CD4-positive, alpha-beta T cell treated with Interleukin-6 at 100 ng/mL for 8 hours (primary cell): ENCODE measurements at regions not wholly inside any gene's neighbourhood (a gene's known extent, or its start where the extent isn't known, plus 50 kb on each side); places are given as distances from the start of the nearest gene placed in this dataset.
"Not testable (repeated sequence)": the region's sequence is repeated elsewhere in the genome, so short reads cannot be mapped to it uniquely, and the experiment has no call there.

Experiments used
- DNase-seq: peaks from one replicate; pipeline ENCODE4 v3.0.0-alpha.2; 2020; ENCODE audit warnings: mixed read lengths, low spot score

DNA sequence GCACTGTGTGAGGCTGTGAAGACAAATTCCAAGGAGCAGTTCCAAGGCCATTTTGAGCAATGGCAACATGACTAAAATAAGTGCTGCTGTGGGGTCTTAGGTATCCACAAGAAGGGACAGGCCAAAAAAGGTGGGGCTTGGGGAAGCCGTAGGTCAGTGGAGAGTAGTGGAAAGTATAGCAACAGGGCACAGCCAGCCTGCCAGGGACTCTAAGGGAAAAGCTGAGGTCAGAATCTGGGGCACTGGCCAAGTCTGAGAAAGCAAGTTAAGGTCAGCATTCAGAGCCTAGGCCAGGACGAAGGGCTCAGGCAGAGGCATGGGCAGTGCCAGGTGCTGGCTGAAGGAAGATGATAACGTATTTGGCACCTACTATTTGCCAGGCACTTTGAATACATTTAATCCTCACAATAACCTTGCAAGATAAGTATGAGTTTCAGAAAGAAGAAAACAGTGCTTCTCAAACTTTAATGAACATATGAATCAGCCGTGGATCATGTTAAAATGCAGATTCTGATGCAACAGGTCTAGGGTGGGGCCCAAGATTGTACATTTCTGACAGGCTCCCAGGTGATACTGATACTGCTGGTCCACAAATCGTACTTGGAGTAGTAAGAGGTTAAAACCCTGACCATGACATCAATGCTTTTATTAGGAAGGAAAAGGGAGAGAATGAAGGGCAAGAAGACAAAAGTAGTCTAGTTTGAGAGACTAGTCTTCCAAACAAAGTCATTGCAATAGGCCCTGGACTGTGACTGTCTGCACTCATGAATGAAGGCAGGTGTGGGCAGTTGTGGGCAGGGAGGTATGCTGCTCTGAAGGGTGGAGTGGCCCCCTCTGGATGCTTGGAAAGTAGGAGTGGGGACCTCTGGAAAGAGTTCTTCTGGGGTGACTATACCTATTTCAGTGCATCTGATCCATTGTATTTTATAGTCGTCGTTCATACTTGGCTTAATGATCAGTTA lies 106.3 kb upstream of the ANKRD28 start:
- DNase-seq: no peak

DNA sequence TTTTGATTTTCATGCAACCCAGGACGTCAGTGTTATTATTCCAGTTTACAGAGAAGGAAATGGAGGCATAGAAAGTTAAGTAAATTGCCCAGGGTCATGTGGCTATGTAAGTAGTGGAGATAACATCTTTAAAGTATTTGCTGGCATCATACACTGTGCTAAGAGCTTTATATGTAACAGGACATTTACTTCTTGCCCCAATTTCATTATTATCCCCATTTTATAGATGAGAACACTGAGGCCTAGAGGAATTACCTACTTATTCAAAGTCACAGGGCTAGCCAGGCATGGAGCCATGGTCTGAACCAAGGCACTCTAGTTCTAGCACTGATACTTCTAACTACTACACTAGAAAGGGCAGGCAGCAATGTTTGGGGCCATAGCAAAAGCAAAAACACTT lies 107.3 kb upstream of the ANKRD28 start:
- DNase-seq: no peak

DNA sequence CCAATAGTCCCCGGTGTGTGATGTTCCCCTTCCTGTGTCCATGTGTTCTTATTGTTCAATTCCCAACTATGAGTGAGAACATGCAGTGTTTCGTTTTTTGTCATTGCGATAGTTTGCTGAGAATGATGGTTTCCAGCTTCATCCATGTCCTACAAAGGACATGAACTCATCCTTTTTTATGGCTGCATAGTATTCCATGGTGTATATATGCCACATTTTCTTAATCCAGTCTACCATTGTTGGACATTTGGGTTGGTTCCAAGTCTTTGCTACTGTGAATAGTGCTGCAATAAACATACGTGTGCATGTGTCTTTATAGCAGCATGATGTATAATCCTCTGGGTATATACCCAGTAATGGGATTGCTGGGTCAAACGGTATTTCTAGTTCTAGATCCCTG lies 109.6 kb upstream of the ANKRD28 start:
- DNase-seq: not testable (repeated sequence)

DNA sequence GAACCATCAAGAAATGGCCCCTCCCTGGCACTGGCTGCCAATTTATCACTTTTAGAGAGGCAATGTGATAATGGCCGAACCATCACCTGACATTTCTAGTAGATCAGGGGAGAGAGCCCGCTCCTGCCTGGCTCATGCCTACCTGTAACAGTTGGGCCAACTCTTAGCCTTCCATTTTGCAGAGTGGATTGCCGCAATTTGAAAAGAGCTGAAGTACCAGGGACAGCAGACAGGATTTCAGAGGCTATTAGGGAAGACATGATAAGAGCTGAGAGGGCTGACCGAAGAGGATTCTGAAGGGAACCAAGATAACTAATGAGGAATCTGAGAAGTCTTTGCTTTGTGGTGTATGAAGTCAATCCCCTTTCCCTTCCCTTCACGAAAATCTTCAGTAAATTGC lies 121.2 kb upstream of the ANKRD28 start:
- no peak for DNase-seq

DNA sequence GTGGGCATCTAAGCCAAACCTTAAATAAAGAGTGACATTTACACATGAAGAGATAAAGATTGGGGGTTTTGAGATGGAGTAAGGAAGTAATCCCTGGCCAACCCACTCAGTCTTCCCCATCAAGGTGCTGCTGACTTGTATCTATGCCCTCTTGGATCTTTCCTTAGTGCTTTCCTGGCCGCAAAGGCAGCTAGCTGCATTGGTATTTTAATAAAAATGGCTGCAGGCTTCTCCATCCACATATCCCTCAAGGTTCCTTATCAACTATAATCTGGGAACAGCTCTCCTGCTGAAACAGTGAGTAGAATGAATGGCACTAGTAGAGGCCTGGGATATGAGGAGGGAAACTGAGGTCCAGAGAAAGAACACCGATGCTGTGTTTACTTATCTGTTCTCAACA lies 122.2 kb upstream of the ANKRD28 start:
- DNase-seq: no peak

DNA sequence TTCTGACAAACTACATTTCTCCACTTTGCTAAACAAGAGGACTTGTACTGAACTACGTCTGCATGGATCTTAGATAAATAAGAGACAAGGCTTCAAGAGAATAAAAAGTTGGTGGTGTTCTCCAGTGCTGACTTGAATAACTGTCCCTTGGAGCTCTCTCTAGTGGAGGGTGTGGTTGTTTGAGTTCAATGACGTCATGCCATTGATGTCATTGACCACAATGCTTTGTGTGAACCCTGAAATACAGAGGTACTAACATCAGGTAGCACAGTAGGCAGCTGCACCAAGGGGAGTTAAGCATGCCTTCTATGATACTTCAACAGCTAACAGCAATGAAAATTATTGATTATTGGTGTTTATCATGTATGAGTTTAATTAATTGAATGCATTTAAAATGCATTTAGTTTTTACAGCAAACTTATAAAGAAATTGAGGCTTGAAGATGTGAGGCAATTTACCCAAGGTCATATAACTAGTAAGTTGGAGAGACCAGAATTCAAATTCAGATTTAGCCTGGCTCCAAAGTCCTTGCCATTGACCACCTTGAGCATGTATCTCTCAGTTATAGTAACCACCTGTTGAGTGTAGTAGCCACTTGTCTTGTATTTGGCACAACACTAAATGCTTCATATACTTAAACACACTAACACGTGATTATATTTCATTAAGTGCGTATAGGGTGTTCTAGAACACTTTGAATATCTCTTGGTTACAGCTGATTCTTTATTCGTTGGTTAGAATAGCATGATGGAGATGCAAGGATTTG lies 126.0 kb upstream of the ANKRD28 start:
- DNase-seq: no peak

DNA sequence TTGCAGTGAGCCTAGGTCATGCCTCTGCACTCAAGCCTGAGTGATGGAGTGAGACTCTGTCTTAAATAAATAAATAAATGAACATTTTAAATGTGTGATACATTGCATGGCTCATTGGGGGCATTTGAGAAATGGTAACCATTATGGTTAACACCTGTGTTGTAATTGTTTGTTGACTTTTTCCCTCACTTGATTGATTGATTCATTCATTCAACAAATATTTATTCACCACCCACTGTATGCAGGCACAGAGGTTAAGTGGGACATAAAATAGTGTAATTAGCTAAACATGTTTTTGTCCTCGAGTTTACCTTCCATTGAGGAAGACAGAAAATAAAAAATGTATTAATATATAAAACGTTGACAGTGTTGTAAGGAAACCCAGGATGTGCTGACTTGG lies 127.1 kb upstream of the ANKRD28 start:
- no peak for DNase-seq

DNA sequence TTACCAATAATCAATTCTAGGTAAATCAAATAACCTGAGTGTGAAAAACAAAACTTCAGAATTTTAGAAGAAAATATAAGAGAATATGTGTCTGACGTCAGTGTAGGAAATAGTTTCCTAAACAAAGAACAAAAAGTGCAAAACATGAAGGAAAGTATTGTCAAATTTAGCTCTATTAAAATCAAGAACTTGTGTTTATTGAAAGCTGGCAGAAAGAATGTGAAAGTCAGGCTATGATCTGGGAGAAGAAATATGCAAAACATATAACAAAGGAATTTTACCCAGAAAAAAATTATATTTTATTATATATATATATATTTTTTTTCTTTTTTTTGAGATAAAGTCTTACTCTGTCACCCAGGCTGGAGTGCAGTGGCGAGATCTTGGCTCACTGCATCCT lies 129.1 kb upstream of the ANKRD28 start:
- DNase-seq: no peak

DNA sequence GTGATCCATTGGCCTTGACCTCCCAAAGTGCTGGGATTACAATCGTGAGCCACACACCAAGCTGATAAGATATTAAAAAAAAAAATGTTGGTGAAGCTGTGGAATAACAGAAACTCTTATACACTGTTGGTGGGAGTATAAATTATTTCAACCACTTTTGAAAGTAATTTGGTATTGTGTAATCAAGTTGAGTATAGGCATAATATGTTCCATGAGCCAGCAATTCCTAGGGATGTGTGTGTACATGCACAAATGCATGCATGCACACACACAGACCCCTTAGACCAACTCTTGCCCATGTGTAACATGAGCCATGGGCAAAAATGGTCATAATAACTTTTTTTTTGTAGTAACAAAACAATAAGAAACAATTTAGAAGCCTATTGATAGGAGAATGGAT lies 130.2 kb upstream of the ANKRD28 start:
- DNase-seq: no peak

DNA sequence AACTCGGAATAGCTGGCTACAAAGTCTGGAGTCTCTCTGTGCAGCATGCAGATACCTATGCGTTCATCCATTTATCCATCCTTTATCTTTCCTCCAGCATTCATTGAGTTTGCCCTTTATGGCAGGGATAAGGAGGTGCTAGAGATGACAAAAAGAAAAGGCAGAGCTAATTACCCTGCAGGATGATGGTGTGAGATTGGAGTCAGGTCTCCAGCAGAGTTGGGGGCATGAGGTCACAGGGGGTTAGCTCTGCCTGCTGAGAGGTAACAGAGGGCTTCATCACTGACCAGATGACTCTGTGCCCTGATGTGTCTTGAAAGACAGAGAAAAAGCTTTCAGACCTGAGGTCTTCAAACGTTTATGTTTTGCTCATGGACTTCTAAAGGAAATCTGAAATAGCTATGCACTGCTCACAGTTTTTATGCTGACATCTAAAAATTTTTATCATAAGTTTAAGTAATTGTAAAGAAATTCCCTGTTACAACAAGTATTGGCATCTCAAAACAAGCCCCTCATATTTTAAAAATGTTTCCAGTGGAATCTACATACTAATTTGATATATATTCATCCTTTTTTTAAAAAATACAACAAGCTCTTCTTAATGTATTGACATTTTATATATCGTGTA lies 132.3 kb upstream of the ANKRD28 start:
- no peak for DNase-seq

DNA sequence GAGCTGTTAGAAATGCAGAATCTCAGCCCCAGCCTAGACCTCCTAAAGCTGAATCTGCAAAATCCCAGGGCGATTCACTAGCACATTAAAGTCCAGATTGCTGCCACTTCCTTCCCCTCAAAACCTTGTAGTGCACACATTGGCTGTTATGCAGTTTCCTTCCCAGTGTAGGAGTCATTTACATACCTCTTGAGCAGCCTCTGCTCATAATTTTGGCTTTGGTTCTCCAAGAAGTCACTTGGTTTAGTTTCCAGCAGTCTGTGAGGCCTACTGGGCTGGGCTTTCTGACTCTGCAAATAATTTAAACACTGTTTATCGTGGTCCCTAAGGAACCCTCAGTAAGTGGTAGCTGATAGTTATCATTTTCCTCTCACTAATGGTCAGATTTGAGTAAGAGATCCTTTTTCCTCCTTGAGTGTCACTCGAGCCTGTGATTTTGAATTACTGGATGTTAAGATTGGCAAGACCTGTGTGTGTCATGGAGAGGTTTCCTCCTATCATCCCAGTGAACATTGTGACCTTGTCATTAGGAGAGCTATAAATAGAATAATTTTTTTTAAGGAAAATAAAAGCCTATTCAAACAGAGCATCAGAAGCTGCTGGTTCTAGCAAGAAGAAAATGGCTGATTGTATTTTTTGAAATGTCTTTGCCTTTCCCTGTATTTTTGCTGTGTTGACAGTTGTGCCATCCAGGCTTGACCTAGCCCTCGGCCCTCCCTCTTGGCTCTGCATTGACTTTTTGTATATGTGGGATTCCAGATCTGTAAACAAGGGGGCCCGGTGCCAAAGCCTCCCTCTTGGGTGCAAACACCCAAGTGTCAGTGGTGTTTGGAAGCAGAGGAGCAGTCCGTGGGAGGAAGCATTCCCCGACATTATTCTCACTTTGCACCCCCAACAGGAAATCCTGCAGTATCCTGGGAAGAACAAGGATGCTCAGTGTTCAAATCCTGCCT lies 134.8 kb upstream of the ANKRD28 start:
- no peak for DNase-seq

DNA sequence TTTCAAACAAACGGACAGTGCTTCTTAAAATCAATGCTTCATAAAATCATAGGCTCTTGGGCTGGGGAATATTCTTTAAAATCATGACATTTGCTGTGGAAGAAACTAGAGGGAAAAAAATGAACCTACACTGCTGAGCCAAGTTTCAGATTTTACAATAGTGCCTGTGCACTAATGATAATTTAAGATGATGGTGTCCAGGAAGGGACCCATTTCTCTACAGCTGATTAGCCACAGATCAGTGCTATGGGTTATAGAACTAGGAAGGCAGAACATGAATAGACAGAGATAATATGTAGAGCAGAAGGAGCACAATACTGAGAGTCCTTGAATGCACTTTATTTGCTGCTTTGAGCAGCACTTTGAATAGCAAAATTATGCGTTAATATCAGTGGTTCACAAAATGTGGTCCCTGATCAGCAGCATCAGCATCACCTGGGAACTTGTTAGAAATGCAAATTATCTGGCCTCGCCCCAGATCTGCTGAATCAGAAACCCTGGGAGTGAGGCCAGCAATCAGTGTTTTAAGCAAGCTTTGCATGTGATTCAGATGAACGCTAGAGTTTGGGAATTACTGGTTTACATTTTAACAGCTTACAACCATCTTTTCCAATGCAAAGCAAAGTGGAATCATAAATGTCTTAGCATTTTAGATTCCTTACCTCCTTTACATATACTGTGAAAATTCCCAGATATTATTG lies 135.8 kb upstream of the ANKRD28 start:
- DNase-seq: no peak

DNA sequence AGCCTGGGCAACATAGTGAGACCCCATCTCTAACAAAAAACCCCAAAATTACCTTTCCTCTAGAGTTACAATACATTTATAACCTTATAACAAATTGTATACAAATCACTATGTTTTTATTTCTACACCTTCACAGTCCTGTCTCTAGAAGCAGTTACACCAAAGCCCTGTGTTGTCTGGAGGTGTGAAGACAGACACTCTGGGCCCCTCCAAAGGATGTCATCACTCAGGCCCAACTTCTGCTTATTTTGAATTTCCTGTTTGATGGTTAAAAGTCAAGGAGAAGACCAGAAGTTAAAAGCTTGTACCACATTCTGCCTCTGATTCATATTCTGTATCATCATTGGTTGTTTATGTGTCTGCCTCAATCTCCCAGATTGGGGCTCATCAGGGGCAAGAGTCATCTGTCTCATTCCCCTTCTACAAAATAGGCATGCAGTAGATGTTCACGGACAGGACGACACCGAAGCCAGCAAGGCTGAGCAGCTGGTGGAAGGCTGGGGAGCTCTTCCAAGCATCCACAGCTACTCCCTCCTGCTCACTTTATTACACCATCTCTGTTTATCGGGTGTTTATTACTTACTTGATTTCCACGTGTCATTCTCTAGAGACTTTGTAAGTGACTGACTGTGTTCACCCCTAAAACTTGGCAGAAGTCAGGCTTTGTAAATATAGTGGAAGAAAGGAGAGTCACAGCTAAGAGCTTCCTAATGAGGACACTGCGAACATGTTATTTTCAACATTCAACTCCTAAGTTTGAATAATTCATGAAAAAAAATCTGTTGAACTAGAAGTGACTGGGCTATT lies 136.8 kb upstream of the ANKRD28 start:
- DNase-seq: no peak

DNA sequence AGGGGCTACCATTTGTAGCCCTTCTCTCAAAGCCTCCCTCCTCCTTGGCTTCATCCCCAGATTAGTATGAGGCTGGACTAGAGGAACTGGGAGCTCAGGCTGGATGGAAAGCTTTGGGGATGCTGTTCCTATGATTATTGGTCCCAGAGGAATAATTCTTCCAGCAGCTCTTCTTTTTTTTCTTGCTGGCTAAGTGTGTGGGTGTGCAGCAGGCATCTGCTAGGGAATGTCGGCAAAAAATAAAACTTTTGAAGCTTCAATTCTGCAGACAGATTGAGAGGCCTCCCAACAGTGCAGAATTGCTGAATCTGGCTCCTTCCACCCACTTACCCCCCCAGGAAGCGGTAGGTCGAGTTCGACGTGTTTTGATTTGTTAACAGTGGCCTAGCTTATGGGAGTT lies 138.5 kb upstream of the ANKRD28 start:
- no peak for DNase-seq

DNA sequence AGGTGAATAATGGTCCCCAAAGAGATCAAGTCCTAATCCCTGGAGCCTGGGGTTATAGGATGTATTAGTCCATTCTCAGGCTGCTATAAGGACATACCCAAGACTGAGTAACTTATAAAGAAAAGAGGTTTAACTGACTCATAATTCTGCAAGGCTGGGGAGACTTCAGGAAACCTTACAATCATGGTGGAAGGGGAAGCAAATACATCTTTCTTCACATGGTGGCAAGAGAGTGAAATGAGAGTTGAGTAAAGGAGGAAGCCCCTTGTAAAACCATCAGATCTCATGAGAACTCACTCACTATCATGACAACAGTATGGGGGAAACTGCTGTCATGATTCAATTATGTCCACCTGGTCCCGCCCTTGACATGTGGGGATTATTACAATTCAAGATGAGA lies 142.9 kb upstream of the ANKRD28 start:
- no peak for DNase-seq

DNA sequence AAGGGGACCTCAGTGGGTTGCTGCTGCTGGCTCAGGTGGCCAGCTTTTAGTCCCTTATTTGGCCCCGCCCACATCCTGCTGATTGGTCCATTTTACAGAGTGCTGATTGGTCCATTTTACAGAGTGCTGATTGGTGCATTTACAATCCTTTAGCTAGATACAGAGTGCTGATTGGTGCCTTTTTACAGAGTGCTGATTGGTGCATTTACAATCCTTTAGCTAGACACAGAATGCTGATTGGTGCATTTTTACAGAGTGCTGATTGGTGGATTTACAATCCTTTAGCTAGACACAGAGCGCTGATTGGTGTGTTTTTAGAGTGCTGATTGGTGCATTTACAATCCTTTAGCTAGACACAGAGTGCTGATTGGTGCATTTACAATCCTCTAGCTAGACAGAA lies 143.7 kb upstream of the ANKRD28 start:
- not testable (repeated sequence) for DNase-seq

DNA sequence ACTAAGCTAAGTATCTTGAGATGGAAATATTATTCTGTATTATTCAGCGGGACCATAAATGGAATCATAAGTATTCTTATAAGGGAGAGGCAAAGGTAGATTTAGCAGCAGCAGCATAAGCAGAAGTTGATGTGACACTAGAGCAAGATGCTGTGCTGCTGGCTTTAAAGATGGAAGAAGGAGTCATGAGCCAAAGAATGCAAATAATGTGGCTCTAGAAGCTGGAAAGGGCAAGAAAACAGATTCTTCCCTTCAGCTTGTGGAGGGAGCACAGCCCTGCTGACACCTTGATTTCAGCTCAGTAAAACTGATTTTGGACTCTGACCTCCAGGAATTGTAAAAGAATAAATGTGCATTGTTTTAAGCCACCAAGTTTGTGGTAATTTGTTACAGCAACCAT lies 144.2 kb upstream of the ANKRD28 start:
- DNase-seq: no peak

DNA sequence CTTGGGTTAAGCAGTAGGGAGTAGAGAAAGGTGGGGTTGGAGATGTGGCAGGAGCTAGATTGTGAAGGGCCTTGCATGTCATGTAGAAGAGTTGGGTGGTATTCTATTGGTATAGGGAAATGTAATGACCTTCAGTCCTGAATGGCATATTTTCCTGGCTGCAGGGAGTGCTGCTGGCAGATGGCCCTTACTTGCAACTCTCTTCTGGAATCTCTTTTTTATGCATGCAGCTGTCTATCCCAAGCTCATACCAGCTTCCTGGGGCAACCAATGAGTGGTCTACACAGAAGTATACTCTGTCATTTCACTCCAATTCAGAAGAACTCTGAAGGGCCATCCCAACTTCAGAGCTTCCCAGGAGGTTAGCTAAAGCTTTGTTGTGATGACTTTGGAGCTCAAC lies 144.7 kb upstream of the ANKRD28 start:
- no peak for DNase-seq

DNA sequence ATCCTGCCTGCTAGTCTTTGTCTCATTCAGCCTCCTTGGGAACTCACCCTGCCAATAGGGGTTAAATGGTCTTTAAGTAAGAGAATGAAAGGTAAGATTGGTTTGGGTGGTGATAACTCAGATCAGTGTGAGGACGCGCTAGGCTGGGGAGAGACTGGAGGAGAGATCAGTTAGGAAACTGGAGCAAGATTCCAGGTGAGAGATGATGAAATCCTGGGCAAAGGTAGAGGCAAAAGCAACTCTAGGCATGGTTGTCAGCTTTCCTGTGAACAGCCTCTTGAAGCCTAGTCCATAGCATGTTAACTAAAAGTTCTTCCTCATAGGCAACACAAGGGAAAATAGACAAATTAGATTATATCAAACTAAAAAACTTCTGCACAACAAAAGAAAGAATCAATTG lies 145.2 kb upstream of the ANKRD28 start:
- no peak for DNase-seq

DNA sequence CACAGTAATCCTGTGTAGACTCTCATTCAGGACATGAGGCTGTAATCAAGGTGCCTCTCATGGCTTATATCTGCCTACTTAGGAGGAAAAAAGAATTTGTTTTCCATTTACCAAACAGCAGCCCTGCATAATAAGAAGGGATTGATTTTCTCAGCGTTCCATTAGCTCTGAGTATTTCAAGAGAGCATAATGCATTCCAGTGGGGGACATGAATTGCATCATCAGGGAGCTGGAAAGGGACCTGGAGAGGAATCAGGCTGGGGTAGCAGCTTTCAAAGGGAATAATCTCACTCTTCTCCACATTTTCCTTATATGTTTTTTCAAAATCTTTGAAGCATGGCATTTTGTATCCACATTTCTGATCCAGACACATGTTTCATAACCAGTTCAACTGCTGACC lies 150.6 kb upstream of the ANKRD28 start:
- no peak for DNase-seq
